Ovary (tissue), 3 donors: ENCODE measurements at regions not wholly inside any gene's neighbourhood (a gene's known extent, or its start where the extent isn't known, plus 50 kb on each side); places are given as distances from the start of the nearest gene placed in this dataset.

Source experiments
- EP300 ChIP-seq: sonication (generic); formaldehyde crosslinking; IDR thresholded peaks from one replicate; pipeline ENCODE4 v1.6.1; 2017; ENCODE audit warnings: antibody characterized with exemption
- TF ChIP-seq, protein P1 (sequence below), 3 donors: fragments of 450-650 bp in 2 of 3; fragments of 200-600 bp in 1 of 3; IDR thresholded peaks; one replicate each; pipeline versions ENCODE4 v1.5.1 to v1.8.0; 2016 to 2022; ENCODE audit warnings: antibody characterized with exemption in 3 of 3, mild to moderate bottlenecking in 1 of 3
- donor health status: DM: no; HTN: no; CAD: no.

DNA sequence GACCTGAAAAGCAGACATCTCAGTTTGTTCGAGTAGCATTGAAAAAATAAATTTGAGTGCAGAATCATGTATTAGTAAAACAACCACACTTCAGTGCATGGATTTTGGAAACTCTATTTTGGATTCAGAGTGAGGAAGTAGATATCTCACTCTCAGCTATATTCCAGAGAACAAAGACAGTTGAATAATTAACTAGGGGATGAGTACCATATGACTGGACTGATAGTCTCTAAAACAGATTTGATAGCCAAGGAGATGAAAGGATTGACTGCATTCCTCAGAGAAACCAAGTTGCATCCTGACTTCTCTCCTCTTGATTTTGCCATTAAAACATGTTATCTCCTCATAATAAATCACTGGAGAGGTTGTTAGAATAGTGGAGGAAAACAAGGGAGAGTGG lies 268.4 kb upstream of the SP4 start:
- TF ChIP-seq, protein P1, sequence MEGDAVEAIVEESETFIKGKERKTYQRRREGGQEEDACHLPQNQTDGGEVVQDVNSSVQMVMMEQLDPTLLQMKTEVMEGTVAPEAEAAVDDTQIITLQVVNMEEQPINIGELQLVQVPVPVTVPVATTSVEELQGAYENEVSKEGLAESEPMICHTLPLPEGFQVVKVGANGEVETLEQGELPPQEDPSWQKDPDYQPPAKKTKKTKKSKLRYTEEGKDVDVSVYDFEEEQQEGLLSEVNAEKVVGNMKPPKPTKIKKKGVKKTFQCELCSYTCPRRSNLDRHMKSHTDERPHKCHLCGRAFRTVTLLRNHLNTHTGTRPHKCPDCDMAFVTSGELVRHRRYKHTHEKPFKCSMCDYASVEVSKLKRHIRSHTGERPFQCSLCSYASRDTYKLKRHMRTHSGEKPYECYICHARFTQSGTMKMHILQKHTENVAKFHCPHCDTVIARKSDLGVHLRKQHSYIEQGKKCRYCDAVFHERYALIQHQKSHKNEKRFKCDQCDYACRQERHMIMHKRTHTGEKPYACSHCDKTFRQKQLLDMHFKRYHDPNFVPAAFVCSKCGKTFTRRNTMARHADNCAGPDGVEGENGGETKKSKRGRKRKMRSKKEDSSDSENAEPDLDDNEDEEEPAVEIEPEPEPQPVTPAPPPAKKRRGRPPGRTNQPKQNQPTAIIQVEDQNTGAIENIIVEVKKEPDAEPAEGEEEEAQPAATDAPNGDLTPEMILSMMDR (IDR thresholded peaks at IDR 0.05) = no peak
- no peak for TF ChIP-seq EP300
